Ishikawa (cell line): ENCODE measurements at regions not wholly inside any gene's neighbourhood (a gene's known extent, or its start where the extent isn't known, plus 50 kb on each side); places are given as distances from the start of the nearest gene placed in this dataset.
A peak's percentile ranks its signal among the peaks of the same experiment; 100 is the strongest.

Source experiments
- CEBPB ChIP-seq: IDR thresholded peaks from 2 replicates; pipeline ENCODE4 v1.6.1; 2012
- CREB1 ChIP-seq: IDR thresholded peaks from 2 replicates; pipeline ENCODE4 v1.6.1; 2012; ENCODE audit warnings: low read depth
- EGR1 ChIP-seq: IDR thresholded peaks from 2 replicates; pipeline ENCODE4 v1.6.1; 2012
- EP300 ChIP-seq: IDR thresholded peaks from 2 replicates; pipeline ENCODE4 v1.6.1; 2012; ENCODE audit warnings: borderline replicate concordance
- FOXM1 ChIP-seq: IDR thresholded peaks from 2 replicates; pipeline ENCODE4 v1.6.1; 2012; ENCODE audit warnings: low read depth, borderline replicate concordance
- MAX ChIP-seq: IDR thresholded peaks from 2 replicates; pipeline ENCODE4 v1.6.1; 2012
- NFIC ChIP-seq: IDR thresholded peaks from 2 replicates; pipeline ENCODE4 v1.6.1; 2012
- RAD21 ChIP-seq: IDR thresholded peaks from 2 replicates; pipeline ENCODE4 v1.6.1; 2012; ENCODE audit warnings: low read depth
- REST ChIP-seq: IDR thresholded peaks from 2 replicates; pipeline ENCODE4 v1.6.1; 2012; ENCODE audit warnings: low read depth, mild to moderate bottlenecking
- TAF1 ChIP-seq: IDR thresholded peaks from 2 replicates; pipeline ENCODE4 v1.6.1; 2012; ENCODE audit warnings: low read depth, mild to moderate bottlenecking
- TCF12 ChIP-seq: IDR thresholded peaks from 2 replicates; pipeline ENCODE4 v1.6.1; 2012; ENCODE audit warnings: low read depth
- TEAD4 ChIP-seq: IDR thresholded peaks from 2 replicates; pipeline ENCODE4 v1.6.1; 2012
- USF1 ChIP-seq: IDR thresholded peaks from 2 replicates; pipeline ENCODE4 v1.6.1; 2012
- YY1 ChIP-seq: IDR thresholded peaks from 2 replicates; pipeline ENCODE4 v1.6.1; 2012; ENCODE audit warnings: low read depth
- ZBTB7A ChIP-seq: IDR thresholded peaks from 2 replicates; pipeline ENCODE4 v1.6.1; 2012; ENCODE audit warnings: low read depth

- TF ChIP-seq USF1, result peak; percentile 78
- peak; percentile 58; the same call in 1 of the 2 replicates for TF ChIP-seq MAX
- TF ChIP-seq CEBPB, result no peak
These were observed 100.0 kb upstream of the IGF1R start for GRCh38 chr15:98548139-98548971.

- no peak for TF ChIP-seq CREB1
- no peak for TF ChIP-seq USF1
- TF ChIP-seq FOXM1, result no peak
- TF ChIP-seq TAF1, result no peak
- no peak for TF ChIP-seq RAD21
- no peak for TF ChIP-seq ZBTB7A
- TF ChIP-seq YY1, result no peak
- TF ChIP-seq EGR1, result no peak
- TF ChIP-seq TEAD4, result no peak
- no peak for TF ChIP-seq TCF12
- TF ChIP-seq CEBPB, result no peak
- no peak for TF ChIP-seq REST
- no peak for TF ChIP-seq EP300
These were observed 99.3 kb upstream of the IGF1R start for GRCh38 chr15:98549003-98549402.

DNA sequence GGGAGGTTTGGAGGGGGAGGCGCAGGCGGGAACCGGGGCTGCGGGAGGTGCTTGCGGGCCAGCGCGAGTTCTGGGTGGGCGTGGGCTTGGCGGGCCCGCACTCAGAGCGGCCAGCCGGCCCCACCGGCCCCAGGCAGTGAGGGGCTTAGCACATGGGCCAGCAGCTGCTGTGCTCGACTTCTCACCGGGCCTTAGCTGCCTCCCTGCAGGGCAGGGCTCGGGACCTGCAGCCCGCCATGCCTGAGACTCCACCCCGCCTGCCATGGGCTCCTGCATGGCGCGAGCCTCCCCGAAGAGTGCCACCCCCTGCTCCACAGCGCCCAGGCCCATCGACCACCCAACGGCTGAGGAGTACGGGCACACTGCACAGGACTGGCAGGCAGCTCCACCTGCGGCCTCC is 98.6 kb upstream of the IGF1R start:
- TF ChIP-seq YY1, result no peak
- TF ChIP-seq ZBTB7A, result no peak
- TF ChIP-seq REST, result no peak
- no peak for TF ChIP-seq TEAD4
- no peak for TF ChIP-seq EP300
- no peak for TF ChIP-seq NFIC
- TF ChIP-seq MAX, result no peak
- TF ChIP-seq TAF1, result no peak
- no peak for TF ChIP-seq FOXM1
- TF ChIP-seq USF1, result no peak
- TF ChIP-seq EGR1, result no peak
- TF ChIP-seq CEBPB, result no peak
- no peak for TF ChIP-seq RAD21
- no peak for TF ChIP-seq CREB1
- no peak for TF ChIP-seq TCF12

DNA sequence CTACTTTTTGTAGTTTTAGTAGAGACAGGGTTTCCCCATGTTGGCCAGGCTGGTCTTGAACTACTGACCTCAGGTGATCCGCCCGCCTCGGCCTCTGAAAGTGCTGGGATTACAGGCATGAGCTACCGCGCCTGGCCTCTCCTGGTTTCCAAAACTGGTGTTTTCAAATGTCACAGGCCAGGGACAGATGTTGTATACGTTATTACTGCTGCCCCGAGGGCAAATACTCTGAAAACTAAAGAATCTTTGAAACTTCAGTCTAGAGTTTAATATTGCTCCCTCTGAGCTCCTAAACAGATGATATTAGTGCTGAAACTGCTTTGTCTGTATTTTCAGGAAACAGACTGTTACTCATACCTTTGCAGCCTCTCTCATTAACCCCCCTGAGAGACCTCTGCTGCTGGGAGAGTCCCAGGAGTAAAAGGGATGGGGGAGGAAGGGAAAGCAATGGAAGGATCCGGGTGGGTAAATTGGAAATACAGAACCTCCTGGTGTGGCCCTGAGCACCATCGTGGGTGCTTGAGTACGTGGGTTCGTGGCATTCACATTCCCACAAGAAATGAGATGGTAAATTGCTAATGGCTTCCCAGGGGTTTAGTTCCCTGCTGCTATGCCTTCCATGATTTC is 96.3 kb upstream of the IGF1R start:
- no peak for TF ChIP-seq REST
- no peak for TF ChIP-seq TAF1
- TF ChIP-seq FOXM1, result no peak
- no peak for TF ChIP-seq MAX
- no peak for TF ChIP-seq CREB1
- TF ChIP-seq EGR1, result no peak
- no peak for TF ChIP-seq RAD21
- TF ChIP-seq ZBTB7A, result no peak
- no peak for TF ChIP-seq YY1
- TF ChIP-seq USF1, result no peak
- no peak for TF ChIP-seq TEAD4
- TF ChIP-seq CEBPB, result no peak
- no peak for TF ChIP-seq TCF12
- TF ChIP-seq EP300, result no peak
- no peak for TF ChIP-seq NFIC
